ENCODE measurements at regions not wholly inside any gene's neighbourhood (a gene's known extent, or its start where the extent isn't known, plus 50 kb on each side); places are given as distances from the start of the nearest gene placed in this dataset.
A peak's percentile ranks its signal among the peaks of the same experiment; 100 is the strongest.

GRCh38 chr10:93204494-93205485 is 131.1 kb downstream of the CYP26A1 start:
- WGBS: 61% methylated on average over 12 of the region's 12 CpGs
- no peaks in the 10 kb centered on the region for H3K27me3 ChIP-seq (ENCODE audit: control insufficient read depth in 4 of 4, insufficient read depth in 4 of 4, low read length in 3 of 4)

DNA sequence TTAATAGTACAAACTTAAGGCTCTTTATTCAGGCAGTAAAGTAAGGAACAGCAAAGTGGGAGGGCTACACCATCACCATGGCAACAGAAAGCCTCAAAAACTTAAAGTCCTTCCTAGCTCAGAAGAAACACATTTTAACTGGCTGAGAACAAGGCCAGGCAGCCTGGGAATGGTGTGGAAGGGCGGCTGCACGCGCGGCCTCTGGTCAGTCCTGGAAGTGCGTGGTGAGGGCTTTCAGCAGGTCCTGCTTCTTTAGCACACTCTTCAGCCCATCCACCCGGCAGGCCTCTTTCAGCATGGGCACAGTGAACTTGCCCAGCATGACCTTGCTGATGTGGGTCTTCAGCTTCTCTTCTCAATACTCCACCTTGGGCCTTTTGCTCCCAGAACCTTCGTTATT is 133.0 kb downstream of the CYP26A1 start:
- Histone ChIP-seq H3K4me1 (ENCODE audit: control insufficient read depth in 4 of 4, insufficient read depth in 4 of 4, low read length in 3 of 4) (peaks cover 0 to 15% (median 8%) of the 10 kb centered on the region in 4 donors), H3K27ac (ENCODE audit: low read depth in 1 of 2, low read length in 2 of 2) (no peak overlapping the region), H3K36me3 (ENCODE audit: control insufficient read depth in 4 of 4, insufficient read depth in 3 of 4, low read depth in 1 of 4, low read length in 3 of 4) (no peaks in the 10 kb centered on the region), H3K4me3 (ENCODE audit: low read depth in 1 of 3, low read length in 3 of 3) (no peak overlapping the region), H3K9me3 (ENCODE audit: control insufficient read depth in 4 of 4, low read length in 3 of 4) (no peaks in the 10 kb centered on the region), H3K27me3 (ENCODE audit: control insufficient read depth in 4 of 4, insufficient read depth in 4 of 4, low read length in 3 of 4) (no peaks in the 10 kb centered on the region), H3K9ac (ENCODE audit: low read depth in 1 of 2, low read length in 2 of 2) (no peak overlapping the region)
- DNase-seq (ENCODE audit: low spot score): no peak
- WGBS: 96% methylated on average over 7 of the region's 7 CpGs
- no peak for TF ChIP-seq HNF4G (IDR thresholded peaks at IDR 0.05)
- TF ChIP-seq, protein P1, sequence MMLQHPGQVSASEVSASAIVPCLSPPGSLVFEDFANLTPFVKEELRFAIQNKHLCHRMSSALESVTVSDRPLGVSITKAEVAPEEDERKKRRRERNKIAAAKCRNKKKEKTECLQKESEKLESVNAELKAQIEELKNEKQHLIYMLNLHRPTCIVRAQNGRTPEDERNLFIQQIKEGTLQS (IDR thresholded peaks at IDR 0.05): no peak
- TF ChIP-seq GABPA (IDR thresholded peaks at IDR 0.05 in 1 of 2, conservative IDR thresholded peaks at IDR 0.05 in 1 of 2): no peak
- TF ChIP-seq FOXA2 (IDR thresholded peaks at IDR 0.05): no peak
- TF ChIP-seq SP1 (IDR thresholded peaks at IDR 0.05): no peak
- no peak for TF ChIP-seq YY1 (IDR thresholded peaks at IDR 0.05)
- TF ChIP-seq, protein P2, sequence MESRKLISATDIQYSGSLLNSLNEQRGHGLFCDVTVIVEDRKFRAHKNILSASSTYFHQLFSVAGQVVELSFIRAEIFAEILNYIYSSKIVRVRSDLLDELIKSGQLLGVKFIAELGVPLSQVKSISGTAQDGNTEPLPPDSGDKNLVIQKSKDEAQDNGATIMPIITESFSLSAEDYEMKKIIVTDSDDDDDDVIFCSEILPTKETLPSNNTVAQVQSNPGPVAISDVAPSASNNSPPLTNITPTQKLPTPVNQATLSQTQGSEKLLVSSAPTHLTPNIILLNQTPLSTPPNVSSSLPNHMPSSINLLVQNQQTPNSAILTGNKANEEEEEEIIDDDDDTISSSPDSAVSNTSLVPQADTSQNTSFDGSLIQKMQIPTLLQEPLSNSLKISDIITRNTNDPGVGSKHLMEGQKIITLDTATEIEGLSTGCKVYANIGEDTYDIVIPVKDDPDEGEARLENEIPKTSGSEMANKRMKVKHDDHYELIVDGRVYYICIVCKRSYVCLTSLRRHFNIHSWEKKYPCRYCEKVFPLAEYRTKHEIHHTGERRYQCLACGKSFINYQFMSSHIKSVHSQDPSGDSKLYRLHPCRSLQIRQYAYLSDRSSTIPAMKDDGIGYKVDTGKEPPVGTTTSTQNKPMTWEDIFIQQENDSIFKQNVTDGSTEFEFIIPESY (IDR thresholded peaks at IDR 0.05): no peak

More at GRCh38 chr10:93204494-93205485, 131.1 kb downstream of the CYP26A1 start:
- DNase-seq (ENCODE audit: low spot score): no peak
- TF ChIP-seq RXRA (IDR thresholded peaks at IDR 0.05) (peak; percentile 20 to 21), HNF4A (conservative IDR thresholded peaks at IDR 0.05) (peak; percentile 44 to 68), EGR1 (IDR thresholded peaks at IDR 0.05; ENCODE audit: low read depth in 2 of 2) (no peak), RAD21 (IDR thresholded peaks at IDR 0.05) (peak in 1 of 2 donors; percentile 40), HNF4G (IDR thresholded peaks at IDR 0.05) (peak; percentile 38)
- Histone ChIP-seq H3K36me3 (ENCODE audit: control insufficient read depth in 4 of 4, insufficient read depth in 3 of 4, low read depth in 1 of 4, low read length in 3 of 4) (no peaks in the 10 kb centered on the region), H3K4me3 (ENCODE audit: low read depth in 1 of 3, low read length in 3 of 3) (no peak overlapping the region), H3K27ac (ENCODE audit: low read depth in 1 of 2, low read length in 2 of 2) (no peak overlapping the region), H3K4me1 (ENCODE audit: control insufficient read depth in 4 of 4, insufficient read depth in 4 of 4, low read length in 3 of 4) (peaks cover 0 to 15% (median 8%) of the 10 kb centered on the region in 4 donors), H3K9ac (ENCODE audit: low read depth in 1 of 2, low read length in 2 of 2) (no peak overlapping the region), H3K9me3 (ENCODE audit: control insufficient read depth in 4 of 4, low read length in 3 of 4) (no peaks in the 10 kb centered on the region)

DNA sequence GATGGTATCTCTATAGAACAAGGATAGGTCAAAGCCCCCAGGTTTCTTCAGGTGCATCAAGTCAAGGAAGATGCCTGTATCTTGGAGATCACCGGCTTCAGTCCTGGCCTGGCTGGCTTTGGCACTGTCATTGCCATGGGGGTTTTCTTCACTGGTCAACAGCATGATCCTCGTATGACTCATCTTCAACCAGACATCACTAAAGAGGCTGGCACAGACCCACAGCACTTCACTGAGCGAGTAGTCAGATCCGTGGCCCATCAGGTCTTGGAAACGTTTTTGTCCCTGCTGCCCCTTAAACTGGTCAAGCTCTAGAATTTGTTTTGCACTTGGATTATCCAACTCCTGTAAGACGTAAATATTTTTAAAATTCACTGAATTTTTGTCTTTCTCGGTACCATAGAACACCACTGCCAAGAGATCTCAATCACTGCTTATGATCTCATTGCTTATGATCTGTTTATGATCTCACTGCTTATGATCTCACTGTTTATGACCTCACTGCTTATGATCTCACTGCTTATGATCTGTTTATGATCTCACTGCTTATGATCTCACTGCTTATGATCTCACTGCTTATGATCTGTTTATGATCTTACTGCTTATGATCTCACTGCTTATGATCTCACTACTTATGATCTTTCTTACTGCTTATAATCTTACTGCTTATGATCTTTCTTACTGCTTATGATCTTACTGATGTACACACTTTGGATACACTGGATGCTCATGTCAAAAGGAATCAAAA is 135.2 kb downstream of the CYP26A1 start:
- H3K9me3 ChIP-seq (ENCODE audit: control insufficient read depth in 4 of 4, low read length in 3 of 4): no peaks in the 10 kb centered on the region
- H3K4me1 ChIP-seq (ENCODE audit: control insufficient read depth in 4 of 4, insufficient read depth in 4 of 4, low read length in 3 of 4): peaks cover 0 to 15% (median 8%) of the 10 kb centered on the region in 4 donors
- no peak overlapping the region for H3K4me3 ChIP-seq (ENCODE audit: low read depth in 1 of 3, low read length in 3 of 3)
- no peaks in the 10 kb centered on the region for H3K27me3 ChIP-seq (ENCODE audit: control insufficient read depth in 4 of 4, insufficient read depth in 4 of 4, low read length in 3 of 4)
- H3K27ac ChIP-seq (ENCODE audit: low read depth in 1 of 2, low read length in 2 of 2): no peak overlapping the region
- H3K9ac ChIP-seq (ENCODE audit: low read depth in 1 of 2, low read length in 2 of 2): no peak overlapping the region
- DNase-seq (ENCODE audit: low spot score): no peak
- 93% methylated on average over 7 of the region's 7 CpGs for WGBS
- H3K36me3 ChIP-seq (ENCODE audit: control insufficient read depth in 4 of 4, insufficient read depth in 3 of 4, low read depth in 1 of 4, low read length in 3 of 4): no peaks in the 10 kb centered on the region
- TF ChIP-seq RXRA (IDR thresholded peaks at IDR 0.05): no peak
- TF ChIP-seq EGR1 (IDR thresholded peaks at IDR 0.05; ENCODE audit: low read depth in 2 of 2): no peak
- no peak for TF ChIP-seq FOXA2 (IDR thresholded peaks at IDR 0.05)
- TF ChIP-seq CTCF (IDR thresholded peaks at IDR 0.05; ENCODE audit: low read depth, low read length, missing input control): no peak
- TF ChIP-seq NR2F2 (IDR thresholded peaks at IDR 0.05): no peak
- TF ChIP-seq TAF1 (conservative IDR thresholded peaks at IDR 0.05): no peak
- TF ChIP-seq GABPA (IDR thresholded peaks at IDR 0.05 in 1 of 2, conservative IDR thresholded peaks at IDR 0.05 in 1 of 2): no peak
- TF ChIP-seq, protein P3, sequence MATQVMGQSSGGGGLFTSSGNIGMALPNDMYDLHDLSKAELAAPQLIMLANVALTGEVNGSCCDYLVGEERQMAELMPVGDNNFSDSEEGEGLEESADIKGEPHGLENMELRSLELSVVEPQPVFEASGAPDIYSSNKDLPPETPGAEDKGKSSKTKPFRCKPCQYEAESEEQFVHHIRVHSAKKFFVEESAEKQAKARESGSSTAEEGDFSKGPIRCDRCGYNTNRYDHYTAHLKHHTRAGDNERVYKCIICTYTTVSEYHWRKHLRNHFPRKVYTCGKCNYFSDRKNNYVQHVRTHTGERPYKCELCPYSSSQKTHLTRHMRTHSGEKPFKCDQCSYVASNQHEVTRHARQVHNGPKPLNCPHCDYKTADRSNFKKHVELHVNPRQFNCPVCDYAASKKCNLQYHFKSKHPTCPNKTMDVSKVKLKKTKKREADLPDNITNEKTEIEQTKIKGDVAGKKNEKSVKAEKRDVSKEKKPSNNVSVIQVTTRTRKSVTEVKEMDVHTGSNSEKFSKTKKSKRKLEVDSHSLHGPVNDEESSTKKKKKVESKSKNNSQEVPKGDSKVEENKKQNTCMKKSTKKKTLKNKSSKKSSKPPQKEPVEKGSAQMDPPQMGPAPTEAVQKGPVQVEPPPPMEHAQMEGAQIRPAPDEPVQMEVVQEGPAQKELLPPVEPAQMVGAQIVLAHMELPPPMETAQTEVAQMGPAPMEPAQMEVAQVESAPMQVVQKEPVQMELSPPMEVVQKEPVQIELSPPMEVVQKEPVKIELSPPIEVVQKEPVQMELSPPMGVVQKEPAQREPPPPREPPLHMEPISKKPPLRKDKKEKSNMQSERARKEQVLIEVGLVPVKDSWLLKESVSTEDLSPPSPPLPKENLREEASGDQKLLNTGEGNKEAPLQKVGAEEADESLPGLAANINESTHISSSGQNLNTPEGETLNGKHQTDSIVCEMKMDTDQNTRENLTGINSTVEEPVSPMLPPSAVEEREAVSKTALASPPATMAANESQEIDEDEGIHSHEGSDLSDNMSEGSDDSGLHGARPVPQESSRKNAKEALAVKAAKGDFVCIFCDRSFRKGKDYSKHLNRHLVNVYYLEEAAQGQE (IDR thresholded peaks at IDR 0.05): no peak
- TF ChIP-seq, protein P4, sequence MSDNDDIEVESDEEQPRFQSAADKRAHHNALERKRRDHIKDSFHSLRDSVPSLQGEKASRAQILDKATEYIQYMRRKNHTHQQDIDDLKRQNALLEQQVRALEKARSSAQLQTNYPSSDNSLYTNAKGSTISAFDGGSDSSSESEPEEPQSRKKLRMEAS (IDR thresholded peaks at IDR 0.05): no peak
- TF ChIP-seq SP1 (IDR thresholded peaks at IDR 0.05): no peak
- TF ChIP-seq JUND (IDR thresholded peaks at IDR 0.05): no peak
- no peak for TF ChIP-seq FOXA1 (IDR thresholded peaks at IDR 0.05)

Measured in liver (tissue), 8 donors.